Liver (tissue), 3 donors: ENCODE measurements at regions not wholly inside any gene's neighbourhood (a gene's known extent, or its start where the extent isn't known, plus 50 kb on each side); places are given as distances from the start of the nearest gene placed in this dataset.

Experiments used
- ATF3 ChIP-seq: IDR thresholded peaks from 2 replicates; pipeline ENCODE4 v1.6.1; 2016; ENCODE audit warnings: antibody characterized with exemption
- CTCF ChIP-seq: fragments of 150-350 bp; IDR thresholded peaks from 2 replicates; pipeline ENCODE4 v1.5.1; 2017; ENCODE audit warnings: improper control_type of control experiment, low read depth, low read length; ENCODE audit not compliant: missing input control
- GABPA ChIP-seq, 2 donors: IDR thresholded peaks in 1 of 2; conservative IDR thresholded peaks in 1 of 2; 2 replicates each; pipeline ENCODE4 v1.6.1; 2016; ENCODE audit warnings: antibody characterized with exemption in 2 of 2, mild to moderate bottlenecking in 1 of 2, moderate library complexity in 1 of 2
- MAX ChIP-seq: IDR thresholded peaks from 2 replicates; pipeline ENCODE4 v1.6.1; 2016; ENCODE audit warnings: antibody characterized with exemption
- YY1 ChIP-seq: IDR thresholded peaks from 2 replicates; pipeline ENCODE4 v1.6.1; 2016; ENCODE audit warnings: antibody characterized with exemption, mild to moderate bottlenecking
- ZBTB33 ChIP-seq: IDR thresholded peaks from 2 replicates; pipeline ENCODE4 v1.6.1; 2016; ENCODE audit warnings: antibody characterized with exemption
- donor health status: healthy.
- donor health status: healthy.

- no peak for TF ChIP-seq CTCF
- no peak for TF ChIP-seq ZBTB33
- no peak for TF ChIP-seq YY1
- no peak for TF ChIP-seq GABPA (IDR thresholded peaks at IDR 0.05 in 1 of 2, conservative IDR thresholded peaks at IDR 0.05 in 1 of 2)
- no peak for TF ChIP-seq MAX
- TF ChIP-seq ATF3, result no peak
Observed at GRCh38 chr7:67661-68395, 124.5 kb upstream of the FAM20C start.
